Esophagus muscularis mucosa (tissue), 4 donors: ENCODE measurements at regions not wholly inside any gene's neighbourhood (a gene's known extent, or its start where the extent isn't known, plus 50 kb on each side); places are given as distances from the start of the nearest gene placed in this dataset.

ENCODE experiments used
- DNase-seq: peaks from one replicate; pipeline ENCODE4 v3.0.0-alpha.2; 2017; ENCODE audit errors: extremely low spot score
- H3K27ac ChIP-seq, 4 donors: fragments of 200-600 bp; sonication (generic); replicated peaks in 1 of 4; 1 replicate in 3 of 4; 2 replicates in 1 of 4; pipeline ENCODE4 v1.5.1; 2016 to 2019; ENCODE audit warnings: mild to moderate bottlenecking in 1 of 4
- H3K27me3 ChIP-seq, 4 donors: fragments of 200-600 bp; sonication (generic); one replicate each; pipeline versions ENCODE4 v1.5.1 to v1.6.0; 2016 to 2019
- H3K36me3 ChIP-seq, 4 donors: fragments of 200-600 bp; sonication (generic); one replicate each; pipeline ENCODE4 v1.5.1; 2016 to 2019
- H3K4me1 ChIP-seq, 4 donors: fragments of 200-600 bp; sonication (generic); one replicate each; pipeline ENCODE4 v1.5.1; 2016 to 2019
- H3K4me3 ChIP-seq, 4 donors: fragments of 200-600 bp; sonication (generic); 1 replicate in 2 of 4; 2 replicates in 2 of 4; pipeline ENCODE4 v1.5.1; 2016 to 2019; ENCODE audit warnings: mild to moderate bottlenecking in 4 of 4, moderate library complexity in 1 of 4
- H3K9me3 ChIP-seq, 4 donors: fragments of 200-600 bp; sonication (generic); 1 replicate in 3 of 4; 2 replicates in 1 of 4; pipeline ENCODE4 v1.5.1; 2016 to 2019
- EP300 ChIP-seq: sonication (generic); formaldehyde crosslinking; IDR thresholded peaks from one replicate; pipeline ENCODE4 v1.6.1; 2017; ENCODE audit warnings: antibody characterized with exemption
- POLR2A ChIP-seq: fragments of 450-650 bp; IDR thresholded peaks from one replicate; pipeline ENCODE4 v1.6.1; 2017; ENCODE audit warnings: antibody characterized with exemption, moderate library complexity, mild to moderate bottlenecking, low read depth
- POLR2AphosphoS5 ChIP-seq, 2 donors: sonication (generic); formaldehyde crosslinking; IDR thresholded peaks; one replicate each; pipeline ENCODE4 v1.6.1; 2017; ENCODE audit warnings: antibody characterized with exemption in 2 of 2
- WGBS: methylation state at CpG from one replicate; pipeline ENCODE4 v1.1.5; 2018; 5-methylcytosine and 5-hydroxymethylcytosine counted together
- intact Hi-C: fragments of 100-400 bp; cut with DNase I; formaldehyde crosslinking; loops from one replicate; pipeline ENCODE4 v1.15.1; 2023
- TF ChIP-seq, protein P1 (sequence below), 3 experiments: fragments of 200-600 bp in 2 of 3; fragments of 450-650 bp in 1 of 3; sonication (generic) in 2 of 3; IDR thresholded peaks; one replicate each; pipeline ENCODE4 v1.5.1; 2017 to 2019; ENCODE audit warnings: antibody characterized with exemption in 3 of 3, mild to moderate bottlenecking in 2 of 3, moderate library complexity in 1 of 3

DNA sequence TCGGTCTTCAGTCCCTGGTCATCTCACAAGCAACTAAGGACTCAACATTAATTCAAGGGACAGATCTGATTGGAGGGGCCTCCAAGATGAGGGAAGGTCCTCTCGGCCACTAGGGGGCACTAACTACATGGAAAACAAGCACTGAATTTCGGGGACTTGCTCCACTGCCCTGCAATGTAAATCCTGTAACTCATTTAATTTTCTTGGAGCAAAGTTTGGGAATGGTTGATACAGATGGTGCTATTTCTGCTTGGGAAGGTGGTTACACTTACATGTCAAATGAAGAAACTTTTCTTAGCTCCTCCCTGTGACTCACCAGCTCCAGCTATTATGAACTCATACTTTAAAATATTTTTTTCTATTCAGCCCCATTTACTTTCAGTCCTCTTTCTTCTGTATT, 97.4 kb upstream of the KCNJ15 start:
- intact Hi-C loops, result no loop called here
- H3K4me1 ChIP-seq, result no peaks in the 10 kb centered on the region
- H3K27ac ChIP-seq, result no peak overlapping the region
- H3K36me3 ChIP-seq, result no peaks in the 10 kb centered on the region
- DNase-seq, result no peak
- H3K4me3 ChIP-seq, result no peak overlapping the region
- TF ChIP-seq POLR2AphosphoS5 (IDR thresholded peaks at IDR 0.05), result no peak
- TF ChIP-seq, protein P1, sequence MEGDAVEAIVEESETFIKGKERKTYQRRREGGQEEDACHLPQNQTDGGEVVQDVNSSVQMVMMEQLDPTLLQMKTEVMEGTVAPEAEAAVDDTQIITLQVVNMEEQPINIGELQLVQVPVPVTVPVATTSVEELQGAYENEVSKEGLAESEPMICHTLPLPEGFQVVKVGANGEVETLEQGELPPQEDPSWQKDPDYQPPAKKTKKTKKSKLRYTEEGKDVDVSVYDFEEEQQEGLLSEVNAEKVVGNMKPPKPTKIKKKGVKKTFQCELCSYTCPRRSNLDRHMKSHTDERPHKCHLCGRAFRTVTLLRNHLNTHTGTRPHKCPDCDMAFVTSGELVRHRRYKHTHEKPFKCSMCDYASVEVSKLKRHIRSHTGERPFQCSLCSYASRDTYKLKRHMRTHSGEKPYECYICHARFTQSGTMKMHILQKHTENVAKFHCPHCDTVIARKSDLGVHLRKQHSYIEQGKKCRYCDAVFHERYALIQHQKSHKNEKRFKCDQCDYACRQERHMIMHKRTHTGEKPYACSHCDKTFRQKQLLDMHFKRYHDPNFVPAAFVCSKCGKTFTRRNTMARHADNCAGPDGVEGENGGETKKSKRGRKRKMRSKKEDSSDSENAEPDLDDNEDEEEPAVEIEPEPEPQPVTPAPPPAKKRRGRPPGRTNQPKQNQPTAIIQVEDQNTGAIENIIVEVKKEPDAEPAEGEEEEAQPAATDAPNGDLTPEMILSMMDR (IDR thresholded peaks at IDR 0.05), result peak; percentile 31 to 56 (median 37)
- peaks cover 0 to 7% (median 0%) of the 10 kb centered on the region in 4 donors for H3K27me3 ChIP-seq
- H3K9me3 ChIP-seq, result no peaks in the 10 kb centered on the region
- WGBS, result 6% methylated on average over 2 of the region's 3 CpGs

DNA sequence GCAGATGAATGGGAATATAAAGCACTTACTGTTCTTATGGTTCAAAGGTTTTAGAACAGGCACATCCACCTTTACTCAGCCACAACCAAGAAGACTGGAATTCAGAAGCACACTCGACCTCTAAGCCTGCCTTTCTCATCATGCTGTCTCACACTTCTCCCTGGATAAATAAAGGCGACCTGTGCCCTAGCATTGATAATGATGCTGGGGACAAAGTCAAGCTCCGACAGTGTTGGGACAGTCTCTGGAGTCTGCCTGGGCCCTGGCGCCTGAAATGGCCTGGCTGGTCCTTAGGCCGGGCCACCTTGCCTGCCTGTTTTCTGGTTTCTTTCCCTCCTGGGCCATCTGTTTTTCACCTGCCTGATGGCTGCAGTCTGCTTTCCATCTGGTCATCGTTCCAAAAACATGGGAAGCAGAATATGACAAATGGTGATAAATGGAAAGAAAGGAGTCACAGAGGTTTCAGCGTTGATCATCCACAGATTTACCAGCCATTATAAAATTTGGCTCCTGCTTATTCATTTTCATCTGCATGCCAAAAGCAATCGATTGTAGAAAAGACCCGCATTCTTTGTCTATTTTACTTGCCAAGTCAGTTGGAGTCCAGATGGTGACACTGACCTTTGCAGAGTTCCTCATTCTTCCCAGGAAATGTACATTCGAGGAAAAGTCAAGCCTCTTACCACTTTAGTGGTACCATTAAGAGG, 91.2 kb upstream of the KCNJ15 start:
- Histone ChIP-seq H3K9me3 (no peaks in the 10 kb centered on the region), H3K36me3 (no peaks in the 10 kb centered on the region), H3K27ac (no peak overlapping the region), H3K4me1 (peaks cover 0 to 3% (median 0%) of the 10 kb centered on the region in 4 donors), H3K27me3 (peaks cover 0 to 15% (median 0%) of the 10 kb centered on the region in 4 donors), H3K4me3 (no peak overlapping the region)
- DNase-seq, result peak; percentile 79
- TF ChIP-seq POLR2A, result no peak
- TF ChIP-seq EP300, result no peak
- TF ChIP-seq, protein P1 (IDR thresholded peaks at IDR 0.05), result no peak
- no peak for TF ChIP-seq POLR2AphosphoS5 (IDR thresholded peaks at IDR 0.05)
- WGBS, result 31% methylated on average over 10 of the region's 10 CpGs
- intact Hi-C loops, result no loop called here

DNA sequence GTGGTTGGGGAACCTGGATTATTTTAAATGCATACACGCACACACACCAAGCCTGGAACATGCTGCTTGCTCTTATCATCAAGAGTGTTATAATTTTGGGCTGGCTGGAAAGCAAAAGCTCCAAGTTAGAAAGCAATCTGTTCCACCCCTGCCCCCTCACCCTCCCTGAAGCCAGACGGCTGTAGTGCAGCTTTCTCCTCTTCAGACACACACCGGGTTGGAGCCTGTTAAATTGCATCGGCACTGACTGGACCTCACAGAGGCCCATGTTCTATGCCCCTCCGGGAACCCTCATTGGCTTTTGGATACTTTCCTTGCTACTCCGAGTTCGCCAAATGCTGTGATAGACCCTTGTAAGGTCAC, 90.6 kb upstream of the KCNJ15 start:
- 45% methylated on average over 7 of the region's 7 CpGs for WGBS
- Histone ChIP-seq H3K4me3 (no peak overlapping the region), H3K9me3 (no peaks in the 10 kb centered on the region), H3K4me1 (peaks cover 0 to 3% (median 0%) of the 10 kb centered on the region in 4 donors), H3K27ac (no peak overlapping the region), H3K36me3 (no peaks in the 10 kb centered on the region), H3K27me3 (peaks cover 0 to 15% (median 0%) of the 10 kb centered on the region in 4 donors)
- peak; percentile 68 for DNase-seq
- TF ChIP-seq, protein P1 (IDR thresholded peaks at IDR 0.05), result no peak
- TF ChIP-seq POLR2AphosphoS5 (IDR thresholded peaks at IDR 0.05) (no peak), POLR2A (no peak), EP300 (no peak)
- intact Hi-C loops, result no loop called here

DNA sequence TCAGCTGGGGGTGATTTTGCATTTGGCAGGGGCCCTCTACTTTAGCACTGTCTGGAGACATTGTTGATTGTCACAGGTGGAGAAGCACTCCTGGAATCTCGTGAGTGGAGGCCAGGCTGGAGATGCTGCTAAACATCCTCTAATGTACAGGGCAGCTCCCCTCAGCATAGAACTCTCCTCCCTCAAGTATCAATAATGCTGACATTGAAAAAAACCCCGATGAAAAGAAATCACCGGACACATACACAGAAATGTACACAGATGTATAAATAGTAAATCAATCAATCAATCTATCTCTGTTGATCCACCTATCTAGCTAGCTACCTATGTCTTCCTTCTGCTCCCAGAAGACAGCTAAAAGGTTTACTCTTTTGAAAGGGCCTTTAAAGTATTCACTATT, 89.4 kb upstream of the KCNJ15 start:
- no peaks in the 10 kb centered on the region for H3K9me3 ChIP-seq
- H3K36me3 ChIP-seq, result no peaks in the 10 kb centered on the region
- H3K4me3 ChIP-seq, result no peak overlapping the region
- DNase-seq, result peak; percentile 74
- no peak overlapping the region for H3K27ac ChIP-seq
- peaks cover 0 to 6% (median 0%) of the 10 kb centered on the region in 4 donors for H3K4me1 ChIP-seq
- H3K27me3 ChIP-seq, result peaks cover 0 to 14% (median 0%) of the 10 kb centered on the region in 4 donors
- TF ChIP-seq POLR2AphosphoS5 (IDR thresholded peaks at IDR 0.05) (no peak), POLR2A (no peak), EP300 (no peak)
- TF ChIP-seq, protein P1 (IDR thresholded peaks at IDR 0.05), result no peak
- intact Hi-C loops, result no loop called here
- WGBS, result 83% methylated on average over 3 of the region's 3 CpGs

DNA sequence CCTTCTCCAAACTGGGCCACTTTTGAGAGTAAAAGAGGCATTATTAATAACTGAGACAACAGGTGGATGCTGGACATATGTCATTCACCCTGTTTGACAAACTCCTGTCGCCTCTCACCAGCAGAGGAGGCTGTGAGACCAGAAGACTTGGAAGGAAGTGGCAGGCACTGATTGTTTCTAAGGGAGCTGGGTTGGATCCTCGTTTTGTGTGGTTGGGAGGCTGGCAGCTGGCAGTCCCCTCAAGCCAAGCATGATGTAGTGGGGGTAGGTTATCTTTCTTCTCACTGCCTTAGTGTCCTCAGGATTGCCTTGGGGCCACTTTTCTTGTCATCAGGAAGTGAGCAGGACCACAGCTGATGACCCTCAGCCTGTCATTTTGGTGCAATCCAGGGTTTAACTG, 86.5 kb upstream of the KCNJ15 start:
- Histone ChIP-seq H3K27me3 (peaks cover 0 to 4% (median 0%) of the 10 kb centered on the region in 4 donors), H3K36me3 (no peaks in the 10 kb centered on the region), H3K4me3 (no peak overlapping the region), H3K27ac (no peak overlapping the region), H3K9me3 (no peaks in the 10 kb centered on the region), H3K4me1 (peaks cover 0 to 6% (median 0%) of the 10 kb centered on the region in 4 donors)
- intact Hi-C loops, result no loop called here
- DNase-seq, result no peak
- no peak for TF ChIP-seq POLR2AphosphoS5 (IDR thresholded peaks at IDR 0.05)
- TF ChIP-seq, protein P1 (IDR thresholded peaks at IDR 0.05), result peak in 1 of 3 experiments; percentile 8
- WGBS, result no CpG with 5 or more reads among the region's 2 CpGs
